Duodenal mucosa (tissue), 2 donors: ENCODE measurements at regions not wholly inside any gene's neighbourhood (a gene's known extent, or its start where the extent isn't known, plus 50 kb on each side); places are given as distances from the start of the nearest gene placed in this dataset.

ENCODE experiments used
- H3K27ac ChIP-seq: one replicate; pipeline ENCODE4 v1.7.0; 2013; ENCODE audit warnings: low read depth, low read length
- H3K27me3 ChIP-seq, 2 donors: one replicate each; pipeline ENCODE4 v1.7.0; 2013; ENCODE audit warnings: low read length in 2 of 2, control low read depth in 1 of 2; ENCODE audit not compliant: insufficient read depth in 2 of 2, control insufficient read depth in 1 of 2
- H3K36me3 ChIP-seq, 2 donors: one replicate each; pipeline ENCODE4 v1.7.0; 2013; ENCODE audit warnings: low read length in 2 of 2, control low read depth in 1 of 2; ENCODE audit not compliant: insufficient read depth in 2 of 2, control insufficient read depth in 1 of 2
- H3K4me1 ChIP-seq, 2 donors: one replicate each; pipeline ENCODE4 v1.7.0; 2013; ENCODE audit warnings: low read length in 2 of 2, control low read depth in 1 of 2; ENCODE audit not compliant: insufficient read depth in 2 of 2, control insufficient read depth in 1 of 2
- H3K4me3 ChIP-seq, 2 donors: one replicate each; pipeline ENCODE4 v1.7.0; 2013; ENCODE audit warnings: low read length in 2 of 2, low read depth in 1 of 2
- H3K9ac ChIP-seq, 2 donors: one replicate each; pipeline ENCODE4 v1.7.0; 2013; ENCODE audit warnings: low read length in 2 of 2, low read depth in 1 of 2
- H3K9me3 ChIP-seq, 2 donors: one replicate each; pipeline ENCODE4 v1.7.0; 2013; ENCODE audit warnings: low read length in 2 of 2, control low read depth in 1 of 2; ENCODE audit not compliant: control insufficient read depth in 1 of 2

DNA sequence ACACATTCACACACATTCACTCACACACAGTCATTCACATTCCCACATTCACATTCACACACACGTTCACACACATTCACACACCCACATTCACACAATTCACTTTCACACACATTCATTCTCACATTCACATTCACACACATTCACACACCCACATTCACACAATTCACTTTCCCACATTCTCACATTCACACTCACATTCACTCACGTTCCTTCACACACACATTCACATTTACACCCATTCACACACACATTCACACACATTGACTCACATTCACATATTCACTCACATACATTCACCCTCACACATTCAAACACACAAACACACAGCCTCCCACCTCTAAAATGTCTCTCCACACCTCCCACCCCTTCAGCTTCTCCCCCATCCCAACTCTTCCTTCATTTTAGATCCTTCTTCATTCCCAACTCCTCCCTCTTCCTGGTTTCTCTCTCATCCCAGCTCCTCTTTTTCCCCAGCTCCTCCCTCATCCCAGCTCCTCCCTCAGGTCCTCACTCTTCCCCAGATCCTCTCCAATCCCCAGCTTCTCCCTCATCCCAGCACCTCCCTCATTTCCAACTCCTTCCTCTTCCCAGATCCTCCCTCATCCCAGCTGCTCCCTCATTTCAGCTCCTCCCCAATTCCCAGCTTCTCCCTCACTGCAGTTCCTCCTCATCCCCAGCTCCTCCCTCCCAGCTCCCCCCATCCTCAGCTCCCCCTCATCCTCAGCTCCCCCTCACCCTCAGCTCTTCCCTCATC lies 111.0 kb downstream of the FAM53A start:
- peaks cover 0 to 4% of the 10 kb centered on the region in 2 donors for H3K27me3 ChIP-seq
- H3K9me3 ChIP-seq = no peaks in the 10 kb centered on the region
- H3K27ac ChIP-seq = no peak overlapping the region
- no peaks in the 10 kb centered on the region for H3K4me1 ChIP-seq
- no peak overlapping the region for H3K4me3 ChIP-seq
- H3K36me3 ChIP-seq = no peaks in the 10 kb centered on the region
- no peak overlapping the region for H3K9ac ChIP-seq

DNA sequence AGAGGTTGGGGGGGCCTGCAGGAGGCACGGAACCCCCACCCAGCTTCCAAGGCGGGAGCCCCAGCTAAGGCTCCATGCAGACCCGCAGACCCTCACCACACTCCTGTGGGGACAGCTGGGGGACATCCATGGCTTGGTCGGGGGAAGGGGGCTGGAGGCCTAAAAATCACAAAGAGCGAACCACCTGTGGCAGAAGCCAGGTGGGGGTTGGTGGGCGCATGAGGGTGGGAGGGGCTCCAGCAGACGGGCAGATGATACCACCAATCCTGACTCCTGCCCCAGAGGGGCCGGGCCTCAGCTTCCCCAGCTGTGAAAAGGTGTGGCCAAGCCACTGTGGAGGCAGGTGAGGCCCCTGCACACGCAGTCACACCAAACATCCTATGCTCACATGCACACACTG lies 111.6 kb downstream of the FAM53A start:
- Histone ChIP-seq H3K36me3 (no peaks in the 10 kb centered on the region), H3K27ac (no peak overlapping the region), H3K9me3 (no peaks in the 10 kb centered on the region), H3K4me1 (no peaks in the 10 kb centered on the region), H3K9ac (no peak overlapping the region), H3K27me3 (peaks cover 4 to 5% of the 10 kb centered on the region in 2 donors), H3K4me3 (no peak overlapping the region)

DNA sequence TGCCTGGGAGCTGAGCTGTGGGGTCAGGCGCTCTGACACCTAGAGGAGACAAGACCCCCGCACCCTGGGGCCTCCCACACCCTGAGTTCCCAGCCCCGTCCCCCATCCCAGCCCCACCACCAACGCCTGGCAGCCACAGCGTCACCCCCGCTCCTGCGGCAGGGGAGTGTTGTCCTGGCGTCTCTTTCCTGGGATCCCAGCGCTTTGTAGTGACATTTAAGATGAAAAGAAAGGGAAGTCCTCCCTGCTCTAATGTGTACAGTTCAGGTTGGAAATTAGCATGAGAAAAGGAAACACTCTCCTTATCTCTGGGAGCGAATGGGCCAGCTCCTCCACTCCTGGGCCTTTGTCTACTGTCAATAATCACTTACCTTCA lies 112.1 kb downstream of the FAM53A start:
- H3K9ac ChIP-seq = no peak overlapping the region
- no peaks in the 10 kb centered on the region for H3K9me3 ChIP-seq
- H3K27ac ChIP-seq = no peak overlapping the region

DNA sequence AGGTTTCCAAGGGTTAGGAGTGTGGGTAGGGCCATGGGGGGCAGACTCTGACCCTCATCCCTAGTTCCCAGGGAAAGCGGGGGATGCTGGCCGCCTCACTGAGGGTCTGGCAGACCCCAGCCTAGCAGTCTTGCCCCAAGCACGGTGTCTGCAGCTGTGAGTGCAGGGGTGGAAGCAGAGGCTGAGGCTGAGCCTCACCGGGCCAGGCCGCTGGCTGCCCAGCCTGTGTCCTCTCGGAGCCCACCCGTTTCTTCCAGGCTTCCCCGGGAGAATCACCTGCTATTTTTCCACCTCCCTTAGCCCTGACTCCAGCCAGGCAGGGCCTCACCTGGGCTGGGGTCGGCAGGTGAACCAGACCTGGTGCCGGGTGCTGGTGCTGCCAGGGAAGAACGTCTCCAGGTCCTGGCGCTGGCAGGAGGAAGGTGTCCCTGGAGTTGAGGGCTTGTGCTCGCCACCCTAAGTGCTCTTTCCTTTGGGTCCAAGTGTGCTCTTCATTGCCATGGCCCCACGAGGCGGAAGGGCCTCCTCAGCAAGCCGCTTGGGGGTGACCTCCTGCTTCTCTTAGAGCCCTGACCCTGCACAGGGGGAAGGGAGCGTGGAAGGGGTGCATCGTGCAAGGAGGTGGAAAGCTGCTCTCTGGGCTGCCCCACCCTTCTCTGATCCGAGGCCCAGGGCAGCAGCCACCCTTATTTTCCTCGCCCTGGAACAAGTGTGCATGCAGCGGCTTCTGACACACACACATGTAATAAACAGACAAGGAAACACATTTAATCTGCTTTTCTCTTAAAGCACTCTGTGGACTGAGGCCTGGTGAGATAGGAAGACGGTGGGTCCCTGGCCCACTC lies 112.7 kb downstream of the FAM53A start:
- H3K27ac ChIP-seq = no peak overlapping the region
- no peaks in the 10 kb centered on the region for H3K4me1 ChIP-seq
- H3K36me3 ChIP-seq = no peaks in the 10 kb centered on the region
- H3K9ac ChIP-seq = no peak overlapping the region
- H3K27me3 ChIP-seq = peaks cover 0 to 7% of the 10 kb centered on the region in 2 donors
- no peak overlapping the region for H3K4me3 ChIP-seq
- no peaks in the 10 kb centered on the region for H3K9me3 ChIP-seq

More for the DNA sequence above, 112.1 kb downstream of the FAM53A start:
- H3K4me3 ChIP-seq = no peak overlapping the region
- H3K4me1 ChIP-seq = no peaks in the 10 kb centered on the region
- peaks cover under 1 to 7% of the 10 kb centered on the region in 2 donors for H3K27me3 ChIP-seq
- no peaks in the 10 kb centered on the region for H3K36me3 ChIP-seq

DNA sequence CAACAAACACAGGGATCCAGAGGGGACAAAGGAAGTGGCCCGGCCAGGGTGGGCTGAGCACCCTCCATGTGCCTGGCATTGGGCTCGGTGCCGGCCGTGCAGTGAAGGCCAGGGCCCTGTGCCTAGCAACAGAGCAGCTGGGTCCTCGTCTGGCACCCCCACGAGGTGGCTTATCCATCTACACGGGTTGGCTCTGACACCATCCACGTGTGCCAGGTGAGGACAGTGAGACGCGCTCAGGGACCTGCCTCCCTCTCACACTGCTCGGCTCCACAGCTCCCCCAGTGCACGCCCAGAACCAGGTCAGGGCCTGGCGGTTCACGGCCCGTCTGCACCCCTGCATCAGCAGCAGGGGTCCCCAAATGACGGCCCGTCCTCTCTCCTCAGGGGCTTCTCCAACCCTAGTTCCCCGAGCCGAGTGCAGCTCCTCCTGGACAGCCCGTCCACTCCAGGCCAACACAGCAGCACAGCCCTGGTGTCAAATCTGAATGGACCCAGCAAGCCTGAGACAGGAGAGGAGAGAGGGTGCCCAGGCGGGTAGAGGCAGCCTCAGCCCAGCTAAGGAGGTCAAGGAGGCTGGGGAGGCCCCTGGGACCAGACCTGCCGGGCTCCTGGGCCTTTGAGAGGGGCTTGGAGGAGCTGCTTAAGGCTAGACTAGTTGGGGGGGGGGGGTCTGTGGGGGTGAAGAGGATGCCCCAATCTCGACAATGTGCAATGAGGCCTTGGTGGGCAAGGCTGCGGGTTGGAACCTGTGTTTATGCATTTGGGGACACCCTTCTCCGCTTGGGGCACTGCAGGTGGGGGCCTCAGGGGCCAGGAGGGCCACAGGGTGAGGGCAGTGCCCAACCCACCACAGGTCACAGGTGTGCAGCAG lies 113.6 kb downstream of the FAM53A start:
- H3K36me3 ChIP-seq = no peaks in the 10 kb centered on the region
- no peak overlapping the region for H3K27ac ChIP-seq
- no peak overlapping the region for H3K4me3 ChIP-seq
- H3K9me3 ChIP-seq = no peaks in the 10 kb centered on the region
- no peak overlapping the region for H3K9ac ChIP-seq
- no peaks in the 10 kb centered on the region for H3K4me1 ChIP-seq
- peaks cover under 1 to 9% of the 10 kb centered on the region in 2 donors for H3K27me3 ChIP-seq

DNA sequence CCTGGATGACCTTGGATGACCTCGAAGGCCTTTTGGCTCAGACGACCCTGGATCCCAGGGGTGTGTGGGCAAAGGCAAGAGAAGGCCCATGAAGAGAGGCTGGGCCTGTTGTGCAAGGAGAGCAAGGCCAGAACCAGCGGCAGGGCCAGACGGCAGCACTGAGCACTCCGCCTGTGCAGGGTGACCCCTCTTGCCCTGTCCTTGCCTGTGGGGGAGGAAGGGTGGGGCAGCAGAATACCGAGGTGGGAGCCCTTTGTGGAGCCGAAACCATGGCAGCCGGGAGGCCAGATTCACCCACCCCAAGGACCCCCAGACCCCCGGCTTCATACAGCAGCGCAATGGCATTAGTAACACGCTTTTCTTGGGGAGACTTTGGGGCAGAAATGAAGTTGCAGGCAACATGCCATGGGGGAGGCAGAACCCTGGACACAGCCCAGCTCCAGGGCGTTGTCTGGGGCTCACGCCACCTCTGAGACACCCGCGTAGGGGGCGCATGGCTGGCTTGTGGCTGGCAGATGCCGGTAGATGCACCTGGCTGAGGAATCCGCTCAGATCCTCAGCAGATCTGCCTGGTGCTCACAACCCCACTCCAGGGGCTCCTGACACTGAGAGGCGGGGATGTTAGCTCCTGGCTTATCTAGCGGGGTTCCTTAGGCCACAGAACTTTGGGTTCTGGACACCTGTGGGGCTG lies 114.5 kb downstream of the FAM53A start:
- no peak overlapping the region for H3K27ac ChIP-seq
- no peaks in the 10 kb centered on the region for H3K9me3 ChIP-seq
- H3K27me3 ChIP-seq = peaks cover 9 to 17% of the 10 kb centered on the region in 2 donors
- no peak overlapping the region for H3K9ac ChIP-seq
- H3K36me3 ChIP-seq = no peaks in the 10 kb centered on the region
- H3K4me3 ChIP-seq = no peak overlapping the region
- no peaks in the 10 kb centered on the region for H3K4me1 ChIP-seq

DNA sequence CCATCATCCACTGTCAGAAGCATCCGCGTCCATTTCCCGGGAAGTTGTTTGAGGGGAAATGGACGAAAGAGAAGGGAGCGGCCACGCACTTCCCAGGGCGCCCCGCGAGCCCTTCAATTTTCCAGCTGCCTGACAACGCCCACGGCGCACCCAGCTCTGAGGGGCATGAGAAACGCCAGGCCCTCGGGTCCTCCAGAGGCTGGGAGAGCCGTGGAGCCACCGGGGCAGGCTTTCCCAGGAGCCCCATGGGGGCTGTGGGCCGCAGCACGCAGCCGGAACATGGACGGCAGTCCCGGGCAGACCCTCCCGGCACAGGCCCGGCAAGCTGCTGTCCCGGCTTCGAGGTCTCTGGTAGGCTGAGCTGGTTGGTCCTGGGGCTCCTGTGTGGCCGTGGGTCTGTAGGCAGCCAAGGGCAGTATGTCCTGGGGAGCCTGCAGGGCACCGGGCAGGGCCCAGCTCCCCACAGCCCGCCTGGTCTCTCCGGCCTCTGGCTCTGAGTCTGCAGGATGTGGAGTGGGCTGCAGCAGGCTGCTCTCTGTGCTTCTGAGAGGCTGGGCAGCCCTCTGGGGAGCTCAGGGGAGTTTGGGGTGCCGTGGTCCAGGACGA lies 115.2 kb downstream of the FAM53A start:
- Histone ChIP-seq H3K4me3 (no peak overlapping the region), H3K27ac (no peak overlapping the region), H3K9ac (no peak overlapping the region), H3K4me1 (no peaks in the 10 kb centered on the region), H3K27me3 (peaks cover 9 to 19% of the 10 kb centered on the region in 2 donors), H3K9me3 (no peaks in the 10 kb centered on the region), H3K36me3 (no peaks in the 10 kb centered on the region)

DNA sequence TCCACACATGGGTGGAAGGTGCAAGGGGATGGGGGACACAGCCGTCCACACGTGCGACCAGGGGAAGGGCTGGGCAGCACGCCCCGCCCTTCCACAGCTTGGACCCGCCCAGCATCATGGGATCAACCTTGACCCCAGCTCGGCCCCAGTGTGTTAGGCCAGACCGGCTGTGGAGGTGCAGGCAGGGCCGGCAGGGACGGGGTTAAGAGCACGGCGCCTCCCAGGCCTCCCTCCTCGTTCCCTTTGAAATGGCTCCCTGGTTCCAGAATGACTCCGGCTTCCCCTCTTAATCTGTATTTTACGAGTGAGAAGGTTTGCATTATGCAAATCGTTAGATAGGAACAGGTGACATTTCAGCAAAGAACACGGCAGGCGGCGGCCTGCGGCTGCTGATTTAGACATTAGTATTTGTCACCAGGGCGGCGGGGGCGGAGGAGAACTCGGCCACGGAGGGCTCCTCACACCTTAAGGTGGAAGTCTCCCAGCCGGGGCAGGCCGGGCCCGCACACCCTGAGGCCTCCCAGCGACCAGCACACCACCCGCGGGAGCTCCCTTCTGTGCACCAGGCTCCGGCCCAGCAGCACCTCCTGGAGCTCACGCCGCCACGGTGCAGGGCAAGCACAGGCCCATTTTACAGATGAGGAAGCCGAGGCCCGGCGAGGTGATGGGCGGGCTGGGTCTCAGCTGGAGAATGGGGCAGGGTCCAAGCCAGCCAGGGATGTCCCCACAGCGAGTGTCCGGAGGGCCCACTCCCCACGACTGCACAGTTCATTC lies 116.1 kb downstream of the FAM53A start:
- Histone ChIP-seq H3K9ac (no peak overlapping the region), H3K27ac (no peak overlapping the region), H3K27me3 (peaks cover 9 to 19% of the 10 kb centered on the region in 2 donors), H3K36me3 (no peaks in the 10 kb centered on the region), H3K4me1 (no peaks in the 10 kb centered on the region), H3K4me3 (no peak overlapping the region), H3K9me3 (no peaks in the 10 kb centered on the region)

DNA sequence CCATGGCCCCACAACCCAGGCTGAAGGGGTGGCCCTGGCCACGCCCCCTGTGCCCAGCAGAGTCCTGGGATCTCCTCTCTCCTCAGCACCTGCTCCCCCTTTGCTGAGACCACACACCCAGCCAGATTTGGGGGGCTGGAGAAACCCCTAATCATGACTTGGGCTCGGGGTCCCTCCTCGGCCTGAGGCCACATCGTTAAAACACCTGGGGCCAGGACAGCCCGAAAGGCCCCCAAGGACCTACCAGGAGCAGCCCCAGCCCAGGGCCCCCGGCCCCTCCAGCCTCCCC lies 116.7 kb downstream of the FAM53A start:
- Histone ChIP-seq H3K27me3 (peaks cover 9 to 19% of the 10 kb centered on the region in 2 donors), H3K4me3 (no peak overlapping the region), H3K9ac (no peak overlapping the region), H3K4me1 (no peaks in the 10 kb centered on the region), H3K27ac (no peak overlapping the region), H3K9me3 (no peaks in the 10 kb centered on the region), H3K36me3 (no peaks in the 10 kb centered on the region)
